Neutrophil (primary cell): ENCODE measurements at regions not wholly inside any gene's neighbourhood (a gene's known extent, or its start where the extent isn't known, plus 50 kb on each side); places are given as distances from the start of the nearest gene placed in this dataset.

Source experiments
- H3K27ac ChIP-seq: fragments of 200-600 bp; sonication (generic); 2 replicates; pipeline ENCODE4 v1.5.1; 2016; ENCODE audit warnings: mild to moderate bottlenecking, moderate library complexity
- H3K27me3 ChIP-seq: fragments of 200-600 bp; sonication (generic); 2 replicates; pipeline ENCODE4 v1.6.0; 2016; ENCODE audit warnings: mild to moderate bottlenecking
- H3K36me3 ChIP-seq: fragments of 200-600 bp; sonication (generic); 2 replicates; pipeline ENCODE4 v1.5.1; 2017
- H3K4me1 ChIP-seq, 2 experiments: fragments of 200-600 bp in 1 of 2; sonication (generic) in 1 of 2; 1 replicate in 1 of 2; 2 replicates in 1 of 2; pipeline versions ENCODE4 v1.5.1 to v1.6.1; 2013 to 2016; ENCODE audit warnings: low read depth in 1 of 2, low read length in 1 of 2, mild to moderate bottlenecking in 1 of 2, moderate library complexity in 1 of 2; ENCODE audit not compliant: control insufficient read depth in 1 of 2, insufficient read depth in 1 of 2
- H3K4me3 ChIP-seq, 2 experiments: fragments of 200-600 bp in 1 of 2; sonication (generic) in 1 of 2; 1 replicate in 1 of 2; 2 replicates in 1 of 2; pipeline ENCODE4 v1.5.1; 2013 to 2016; ENCODE audit warnings: low read depth in 1 of 2, low read length in 1 of 2, mild to moderate bottlenecking in 1 of 2, moderate library complexity in 1 of 2
- H3K9me3 ChIP-seq: fragments of 200-600 bp; sonication (generic); 2 replicates; pipeline ENCODE4 v1.5.1; 2016
- TF ChIP-seq, protein P1 (sequence below): fragments of 200-600 bp; sonication (generic); IDR thresholded peaks from 2 replicates; pipeline ENCODE4 v1.5.1; 2016; ENCODE audit warnings: antibody characterized with exemption

DNA sequence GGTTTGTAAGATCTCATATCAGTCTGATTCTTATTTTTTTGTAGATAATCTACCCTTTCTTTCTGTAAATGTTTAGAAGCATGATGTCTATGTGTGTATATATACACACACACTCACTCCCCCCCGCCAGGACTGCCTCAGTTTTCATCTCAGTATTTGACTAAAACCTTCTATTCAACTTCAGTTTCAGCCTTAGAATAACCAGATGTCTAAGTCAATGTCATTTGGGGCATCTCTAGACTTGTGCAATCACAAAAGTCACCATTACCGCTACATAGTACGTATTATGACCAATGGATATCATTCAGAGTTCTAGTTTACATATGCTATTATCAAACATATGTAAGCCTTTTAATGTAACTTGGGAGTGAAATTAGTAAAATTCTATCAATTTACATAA lies 53.3 kb upstream of the BOLA1 start:
- Histone ChIP-seq H3K27ac (peak overlapping the region; percentile 92), H3K4me1 (peaks cover 64 to 68% of the 10 kb centered on the region in 2 experiments), H3K4me3 (peak overlapping the region; percentile 3 to 78), H3K36me3 (peaks cover 27% of the 10 kb centered on the region), H3K9me3 (no peaks in the 10 kb centered on the region), H3K27me3 (no peaks in the 10 kb centered on the region)
- TF ChIP-seq, protein P1, sequence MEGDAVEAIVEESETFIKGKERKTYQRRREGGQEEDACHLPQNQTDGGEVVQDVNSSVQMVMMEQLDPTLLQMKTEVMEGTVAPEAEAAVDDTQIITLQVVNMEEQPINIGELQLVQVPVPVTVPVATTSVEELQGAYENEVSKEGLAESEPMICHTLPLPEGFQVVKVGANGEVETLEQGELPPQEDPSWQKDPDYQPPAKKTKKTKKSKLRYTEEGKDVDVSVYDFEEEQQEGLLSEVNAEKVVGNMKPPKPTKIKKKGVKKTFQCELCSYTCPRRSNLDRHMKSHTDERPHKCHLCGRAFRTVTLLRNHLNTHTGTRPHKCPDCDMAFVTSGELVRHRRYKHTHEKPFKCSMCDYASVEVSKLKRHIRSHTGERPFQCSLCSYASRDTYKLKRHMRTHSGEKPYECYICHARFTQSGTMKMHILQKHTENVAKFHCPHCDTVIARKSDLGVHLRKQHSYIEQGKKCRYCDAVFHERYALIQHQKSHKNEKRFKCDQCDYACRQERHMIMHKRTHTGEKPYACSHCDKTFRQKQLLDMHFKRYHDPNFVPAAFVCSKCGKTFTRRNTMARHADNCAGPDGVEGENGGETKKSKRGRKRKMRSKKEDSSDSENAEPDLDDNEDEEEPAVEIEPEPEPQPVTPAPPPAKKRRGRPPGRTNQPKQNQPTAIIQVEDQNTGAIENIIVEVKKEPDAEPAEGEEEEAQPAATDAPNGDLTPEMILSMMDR, result no peak

DNA sequence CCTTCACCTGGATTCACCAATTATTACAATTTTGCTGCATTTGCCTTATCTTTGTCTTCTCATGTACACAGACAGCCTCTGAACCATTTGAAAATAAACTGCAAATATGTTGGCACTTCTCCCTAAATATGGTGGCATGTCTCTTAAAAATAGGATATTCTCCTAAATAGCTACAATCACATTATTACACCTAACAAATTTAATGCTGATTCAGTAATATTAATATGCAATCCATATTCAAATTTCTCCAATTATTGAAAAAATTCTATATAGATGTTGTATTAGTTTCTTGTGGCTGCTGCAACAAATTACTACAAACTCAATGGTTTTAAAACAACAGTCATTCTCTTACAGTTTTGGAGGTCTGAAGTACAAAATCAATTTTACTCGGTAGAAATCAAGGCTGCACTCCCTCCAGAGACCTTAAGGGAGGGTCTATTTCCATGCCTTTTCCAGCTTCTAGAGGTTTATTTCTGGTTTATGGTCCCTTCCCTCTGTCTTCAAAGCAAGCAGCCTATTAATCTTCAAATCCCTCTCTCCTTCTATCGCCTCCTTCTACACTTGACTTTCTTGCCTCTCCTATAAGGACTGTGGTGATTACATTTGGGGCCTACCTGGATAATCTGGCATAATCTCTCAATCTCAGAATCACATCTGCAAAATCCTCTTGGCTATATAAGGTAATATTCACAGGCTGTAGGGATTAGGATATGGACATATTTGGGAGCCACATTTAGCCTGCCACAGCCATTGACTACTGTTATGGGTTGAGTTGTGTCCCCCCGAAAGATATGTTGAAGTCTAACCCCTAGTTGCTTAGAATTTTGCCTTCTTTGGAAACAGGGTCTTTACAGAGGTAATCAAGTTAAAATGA lies 52.5 kb upstream of the BOLA1 start:
- peaks cover 64 to 68% of the 10 kb centered on the region in 2 experiments for H3K4me1 ChIP-seq
- peak overlapping the region; percentile 92 for H3K27ac ChIP-seq
- H3K36me3 ChIP-seq, result peaks cover 27% of the 10 kb centered on the region
- peak overlapping the region; percentile 0 to 78 for H3K4me3 ChIP-seq
- TF ChIP-seq, protein P1, result no peak
- no peaks in the 10 kb centered on the region for H3K27me3 ChIP-seq
- H3K9me3 ChIP-seq, result no peaks in the 10 kb centered on the region

DNA sequence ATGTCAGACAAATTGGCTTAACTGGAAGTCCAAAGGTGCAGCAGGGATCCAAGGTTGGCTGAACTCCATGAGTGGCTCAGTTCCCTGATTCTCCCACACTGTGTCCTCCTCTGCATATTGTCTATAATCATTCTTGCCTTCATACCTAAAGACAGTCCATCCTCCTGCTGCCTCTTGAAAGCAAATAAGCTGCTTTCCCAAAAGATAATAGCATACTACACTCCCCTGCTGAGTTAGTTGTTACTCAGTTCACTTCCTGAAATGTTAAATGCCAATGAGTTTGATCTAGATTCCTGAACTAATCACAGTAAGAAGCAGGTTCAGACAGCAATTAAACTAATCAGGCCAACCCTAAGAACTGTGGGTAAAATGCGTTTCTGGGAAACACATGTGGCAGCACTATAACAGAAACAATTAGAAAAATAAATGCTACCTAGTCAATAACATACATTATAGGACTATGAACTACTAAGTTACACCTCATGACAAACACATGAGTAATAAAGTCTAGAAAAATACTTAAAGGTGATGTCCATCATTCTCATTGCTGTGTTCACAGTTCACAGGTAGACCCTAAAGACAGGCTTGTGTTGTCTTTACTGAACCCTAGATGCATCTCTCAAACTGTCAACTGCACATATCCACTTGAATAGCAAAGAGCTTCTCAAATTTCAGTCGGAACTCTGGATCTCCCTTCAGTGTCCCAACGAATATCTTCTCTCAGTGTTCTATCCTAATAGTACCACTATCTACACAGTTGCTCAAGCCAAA lies 50.8 kb upstream of the BOLA1 start:
- peaks cover 64 to 65% of the 10 kb centered on the region in 2 experiments for H3K4me1 ChIP-seq
- H3K4me3 ChIP-seq, result peak overlapping the region; percentile 78 to 96

DNA sequence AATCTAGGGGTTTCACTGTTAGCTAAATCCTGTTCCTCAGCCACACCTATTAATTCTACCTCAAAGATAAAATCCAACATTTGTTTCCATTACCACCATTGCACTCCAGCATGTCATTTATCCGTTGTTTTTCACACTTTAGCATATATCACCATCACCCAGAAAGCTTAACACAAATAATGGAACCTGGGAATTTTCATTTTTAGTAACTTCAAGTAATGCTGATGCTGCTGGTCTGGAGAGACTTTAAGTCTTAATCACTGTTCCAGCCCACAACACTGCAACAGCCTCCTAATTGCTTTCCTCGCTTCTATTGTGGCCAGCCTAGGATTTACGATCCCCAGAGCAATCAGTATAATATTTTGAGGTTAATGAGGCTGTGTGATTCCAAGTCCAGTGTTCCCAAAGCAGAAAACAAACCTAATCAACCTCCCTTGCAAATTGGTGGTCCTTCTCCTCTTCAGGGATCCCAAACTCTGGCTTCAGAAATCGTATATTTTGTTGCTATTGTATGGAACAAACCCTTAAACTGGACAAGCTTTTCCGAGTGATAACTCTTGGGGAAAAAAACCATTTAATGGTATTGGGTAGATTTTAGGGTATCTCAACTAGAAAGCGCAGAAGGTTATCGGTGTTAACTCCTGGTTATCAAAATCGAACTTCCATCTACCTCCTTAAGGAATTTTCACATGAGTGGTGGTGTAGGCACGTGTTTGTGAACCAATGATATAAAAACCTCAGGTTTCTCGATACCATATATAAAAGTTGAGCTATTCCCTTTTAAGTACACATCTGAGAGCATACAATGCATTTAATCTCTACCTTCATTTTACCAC lies 50.0 kb upstream of the BOLA1 start:
- H3K4me3 ChIP-seq, result peak overlapping the region; percentile 78 to 96

More for the DNA sequence above, 50.8 kb upstream of the BOLA1 start:
- TF ChIP-seq, protein P1, result no peak
- Histone ChIP-seq H3K9me3 (no peaks in the 10 kb centered on the region), H3K27ac (peak overlapping the region; percentile 92), H3K36me3 (peaks cover 27% of the 10 kb centered on the region), H3K27me3 (no peaks in the 10 kb centered on the region)

More for the DNA sequence above, 50.0 kb upstream of the BOLA1 start:
- H3K27me3 ChIP-seq, result no peaks in the 10 kb centered on the region
- H3K9me3 ChIP-seq, result no peaks in the 10 kb centered on the region
- peaks cover 27% of the 10 kb centered on the region for H3K36me3 ChIP-seq
- TF ChIP-seq, protein P1, result no peak
- H3K27ac ChIP-seq, result peak overlapping the region; percentile 92
- peaks cover 57% of the 10 kb centered on the region in 2 experiments for H3K4me1 ChIP-seq
